ENCODE measurements at regions not wholly inside any gene's neighbourhood (a gene's known extent, or its start where the extent isn't known, plus 50 kb on each side); places are given as distances from the start of the nearest gene placed in this dataset.

GRCh38 chrX:116749943-116750342 lies 287.2 kb upstream of the CT83 start:
- no peaks in the 10 kb centered on the region for H3K36me3 ChIP-seq (ENCODE audit: insufficient read depth, low read length)
- Mint-ChIP-seq H3K27ac (no peak overlapping the region), H3K27me3 (no peaks in the 10 kb centered on the region), H3K4me3 (no peak overlapping the region), H3K9me3 (no peaks in the 10 kb centered on the region), H3K36me3 (ENCODE audit: low read depth) (no peaks in the 10 kb centered on the region), H3K4me1 (ENCODE audit: low read depth) (no peaks in the 10 kb centered on the region)
- ChIA-PET POLR2A (no interaction called here), CTCF (no interaction called here)
- no peak for DNase-seq
- H3K9me3 ChIP-seq (ENCODE audit: control insufficient read depth in 1 of 2, insufficient read depth in 1 of 2, low read length in 2 of 2): no peaks in the 10 kb centered on the region
- intact Hi-C loops (cut with DNase I, micrococcal nuclease): no loop called here
- H3K27ac ChIP-seq (ENCODE audit: low read depth in 1 of 2, low read length in 2 of 2): no peak overlapping the region
- H3K4me1 ChIP-seq (ENCODE audit: insufficient read depth, low read length): no peaks in the 10 kb centered on the region
- H3K4me3 ChIP-seq (ENCODE audit: low read length): no peak overlapping the region
- ATAC-seq (ENCODE audit: poor library complexity): no peak
- no peak for TF ChIP-seq CTCF (IDR thresholded peaks at IDR 0.05)
- no peaks in the 10 kb centered on the region for H3K27me3 ChIP-seq (ENCODE audit: control insufficient read depth in 1 of 2, insufficient read depth in 2 of 2, low read length in 2 of 2)

GRCh38 chrX:116732214-116732613 lies 269.4 kb upstream of the CT83 start:
- no peaks in the 10 kb centered on the region for H3K27me3 ChIP-seq (ENCODE audit: control insufficient read depth in 1 of 2, insufficient read depth in 2 of 2, low read length in 2 of 2)
- POLR2A ChIA-PET: no interaction called here
- H3K4me1 ChIP-seq (ENCODE audit: insufficient read depth, low read length): no peaks in the 10 kb centered on the region
- Mint-ChIP-seq H3K9me3 (no peaks in the 10 kb centered on the region), H3K4me1 (ENCODE audit: low read depth) (no peaks in the 10 kb centered on the region), H3K4me3 (no peak overlapping the region), H3K27me3 (no peaks in the 10 kb centered on the region), H3K27ac (no peak overlapping the region), H3K36me3 (ENCODE audit: low read depth) (no peaks in the 10 kb centered on the region)
- CTCF ChIA-PET: no interaction called here
- H3K4me3 ChIP-seq (ENCODE audit: low read length): no peak overlapping the region
- DNase-seq (no peak), ATAC-seq (ENCODE audit: poor library complexity) (no peak)
- no peak overlapping the region for H3K27ac ChIP-seq (ENCODE audit: low read depth in 1 of 2, low read length in 2 of 2)
- TF ChIP-seq CTCF (IDR thresholded peaks at IDR 0.05): no peak
- no peaks in the 10 kb centered on the region for H3K9me3 ChIP-seq (ENCODE audit: control insufficient read depth in 1 of 2, insufficient read depth in 1 of 2, low read length in 2 of 2)
- intact Hi-C loops (cut with DNase I, micrococcal nuclease): no loop called here
- no peaks in the 10 kb centered on the region for H3K36me3 ChIP-seq (ENCODE audit: insufficient read depth, low read length)

- CTCF ChIA-PET: no interaction called here
- Mint-ChIP-seq H3K36me3 (ENCODE audit: low read depth) (no peaks in the 10 kb centered on the region), H3K4me1 (ENCODE audit: low read depth) (no peaks in the 10 kb centered on the region), H3K9me3 (no peaks in the 10 kb centered on the region), H3K27ac (no peak overlapping the region), H3K4me3 (no peak overlapping the region), H3K27me3 (no peaks in the 10 kb centered on the region)
- POLR2A ChIA-PET: no interaction called here
- Histone ChIP-seq H3K27me3 (ENCODE audit: control insufficient read depth in 1 of 2, insufficient read depth in 2 of 2, low read length in 2 of 2) (no peaks in the 10 kb centered on the region), H3K4me3 (ENCODE audit: low read length) (no peak overlapping the region), H3K4me1 (ENCODE audit: insufficient read depth, low read length) (no peaks in the 10 kb centered on the region), H3K9me3 (ENCODE audit: control insufficient read depth in 1 of 2, insufficient read depth in 1 of 2, low read length in 2 of 2) (no peaks in the 10 kb centered on the region), H3K27ac (ENCODE audit: low read depth in 1 of 2, low read length in 2 of 2) (no peak overlapping the region), H3K36me3 (ENCODE audit: insufficient read depth, low read length) (no peaks in the 10 kb centered on the region)
- intact Hi-C loops (cut with DNase I, micrococcal nuclease): no loop called here
- ATAC-seq (ENCODE audit: poor library complexity) (no peak), DNase-seq (no peak)
- TF ChIP-seq CTCF (IDR thresholded peaks at IDR 0.05): no peak
Measured at GRCh38 chrX:116726806-116727205, 264.0 kb upstream of the CT83 start.

Measured in CD4-positive, alpha-beta T cell (primary cell).